ENCODE measurements at regions not wholly inside any gene's neighbourhood (a gene's known extent, or its start where the extent isn't known, plus 50 kb on each side); places are given as distances from the start of the nearest gene placed in this dataset.

GRCh38 chr5:155746367-155747038, 580.5 kb upstream of the SGCD start:
- no peak overlapping the region for H3K27ac ChIP-seq
- DNase-seq (ENCODE audit: low spot score) = no peak
- no peak overlapping the region for H3K4me3 ChIP-seq
- TF ChIP-seq CTCF (IDR thresholded peaks at IDR 0.05) = no peak

- no peak overlapping the region for H3K4me3 ChIP-seq
- no peak overlapping the region for H3K27ac ChIP-seq
- no peak for TF ChIP-seq CTCF (IDR thresholded peaks at IDR 0.05)
- no peak for DNase-seq (ENCODE audit: low spot score)
Observed at GRCh38 chr5:155750101-155750500, 576.9 kb upstream of the SGCD start.

GRCh38 chr5:155750571-155750970, 576.4 kb upstream of the SGCD start:
- no peak for TF ChIP-seq CTCF (IDR thresholded peaks at IDR 0.05)
- Histone ChIP-seq H3K27ac (no peak overlapping the region), H3K4me3 (no peak overlapping the region)
- no peak for DNase-seq (ENCODE audit: low spot score)

- no peak overlapping the region for H3K4me3 ChIP-seq
- no peak overlapping the region for H3K27ac ChIP-seq
- no peak for DNase-seq (ENCODE audit: low spot score)
- TF ChIP-seq CTCF (IDR thresholded peaks at IDR 0.05) = no peak
Observed at GRCh38 chr5:155753943-155754581, 572.9 kb upstream of the SGCD start.

GRCh38 chr5:155759252-155759651, 567.7 kb upstream of the SGCD start:
- Histone ChIP-seq H3K4me3 (no peak overlapping the region), H3K27ac (no peak overlapping the region)
- no peak for TF ChIP-seq CTCF (IDR thresholded peaks at IDR 0.05)
- DNase-seq (ENCODE audit: low spot score) = no peak

- Histone ChIP-seq H3K4me3 (no peak overlapping the region), H3K27ac (no peak overlapping the region)
- no peak for DNase-seq (ENCODE audit: low spot score)
- TF ChIP-seq CTCF (IDR thresholded peaks at IDR 0.05) = no peak
Observed at GRCh38 chr5:155759984-155760383, 567.0 kb upstream of the SGCD start.

GRCh38 chr5:155761502-155761901, 565.5 kb upstream of the SGCD start:
- TF ChIP-seq CTCF (IDR thresholded peaks at IDR 0.05) = no peak
- H3K27ac ChIP-seq = no peak overlapping the region
- no peak for DNase-seq (ENCODE audit: low spot score)
- no peak overlapping the region for H3K4me3 ChIP-seq
